GM21423 (cell line): ENCODE measurements at regions not wholly inside any gene's neighbourhood (a gene's known extent, or its start where the extent isn't known, plus 50 kb on each side); places are given as distances from the start of the nearest gene placed in this dataset.

Experiments
- ATAC-seq: cut with Tn5 transposase; IDR thresholded peaks from one replicate; pipeline ENCODE4 v1.9.1; 2021; ENCODE audit warnings: mild to moderate bottlenecking, moderate library complexity; ENCODE audit not compliant: unreplicated experiment

GRCh38 chr15:70493376-70493775, 270.0 kb downstream of the UACA start:
- ATAC-seq: no peak

- ATAC-seq: peak; percentile 45
Observed at GRCh38 chr15:70492240-70493177, 270.8 kb downstream of the UACA start.

DNA sequence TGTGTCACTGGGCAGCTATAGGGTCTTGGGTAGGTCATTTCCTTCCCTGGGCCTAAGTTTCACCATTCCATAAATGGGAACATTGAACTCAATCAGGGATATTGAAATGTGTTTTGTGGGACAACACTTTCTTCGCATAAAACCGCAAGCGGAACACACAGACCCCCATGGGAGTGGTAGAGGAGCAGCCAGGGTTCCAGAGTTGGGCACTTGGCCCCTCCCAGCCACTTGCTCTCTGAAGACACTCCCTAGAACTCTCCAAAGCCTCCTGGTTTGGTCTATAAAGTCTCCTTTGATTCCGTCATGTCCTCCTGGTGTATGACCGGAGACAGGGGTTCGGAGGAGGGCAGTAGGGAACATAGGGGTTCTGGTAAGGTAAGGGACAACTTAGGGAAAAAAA, 271.7 kb downstream of the UACA start:
- ATAC-seq: no peak

- no peak for ATAC-seq
Observed at GRCh38 chr15:70491201-70491621, 272.1 kb downstream of the UACA start.

DNA sequence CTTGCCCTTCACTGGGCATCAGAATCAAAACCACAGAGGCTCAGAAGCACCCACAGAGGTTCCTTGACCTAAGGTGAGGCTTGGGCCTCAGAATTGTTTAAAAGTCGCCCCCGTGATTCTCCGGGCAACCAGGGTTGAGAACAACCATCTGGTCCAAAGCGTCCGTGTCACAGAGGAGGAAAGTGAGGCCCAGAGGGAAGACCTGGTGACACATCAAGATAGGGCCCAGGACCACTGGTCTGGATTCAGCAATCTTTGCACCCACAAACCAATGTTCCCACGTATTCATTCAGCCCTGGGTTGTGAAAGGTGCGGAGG, 272.6 kb downstream of the UACA start:
- ATAC-seq: no peak

- ATAC-seq: no peak
Observed at GRCh38 chr15:70490148-70490837, 273.1 kb downstream of the UACA start.

- ATAC-seq: no peak
Observed at GRCh38 chr15:70488941-70489848, 274.2 kb downstream of the UACA start.

GRCh38 chr15:70488002-70488605, 275.3 kb downstream of the UACA start:
- ATAC-seq: no peak

DNA sequence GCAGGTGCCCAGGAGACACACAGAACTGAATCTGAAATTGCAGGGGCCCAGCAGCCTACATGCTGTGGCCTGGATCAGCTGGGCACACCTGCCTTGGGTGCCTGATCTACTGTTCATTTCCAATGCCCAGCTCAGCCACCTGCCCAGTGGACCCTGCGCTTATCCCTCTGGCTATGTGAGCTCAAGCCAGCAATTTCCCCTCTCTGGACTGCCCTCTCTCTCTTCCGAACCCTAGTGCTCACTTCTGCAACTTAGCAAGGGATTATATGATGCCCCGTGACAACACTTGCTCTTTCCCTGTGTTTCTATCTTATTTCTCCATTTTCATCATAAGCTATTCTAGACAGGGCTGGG, 276.0 kb downstream of the UACA start:
- ATAC-seq: no peak

DNA sequence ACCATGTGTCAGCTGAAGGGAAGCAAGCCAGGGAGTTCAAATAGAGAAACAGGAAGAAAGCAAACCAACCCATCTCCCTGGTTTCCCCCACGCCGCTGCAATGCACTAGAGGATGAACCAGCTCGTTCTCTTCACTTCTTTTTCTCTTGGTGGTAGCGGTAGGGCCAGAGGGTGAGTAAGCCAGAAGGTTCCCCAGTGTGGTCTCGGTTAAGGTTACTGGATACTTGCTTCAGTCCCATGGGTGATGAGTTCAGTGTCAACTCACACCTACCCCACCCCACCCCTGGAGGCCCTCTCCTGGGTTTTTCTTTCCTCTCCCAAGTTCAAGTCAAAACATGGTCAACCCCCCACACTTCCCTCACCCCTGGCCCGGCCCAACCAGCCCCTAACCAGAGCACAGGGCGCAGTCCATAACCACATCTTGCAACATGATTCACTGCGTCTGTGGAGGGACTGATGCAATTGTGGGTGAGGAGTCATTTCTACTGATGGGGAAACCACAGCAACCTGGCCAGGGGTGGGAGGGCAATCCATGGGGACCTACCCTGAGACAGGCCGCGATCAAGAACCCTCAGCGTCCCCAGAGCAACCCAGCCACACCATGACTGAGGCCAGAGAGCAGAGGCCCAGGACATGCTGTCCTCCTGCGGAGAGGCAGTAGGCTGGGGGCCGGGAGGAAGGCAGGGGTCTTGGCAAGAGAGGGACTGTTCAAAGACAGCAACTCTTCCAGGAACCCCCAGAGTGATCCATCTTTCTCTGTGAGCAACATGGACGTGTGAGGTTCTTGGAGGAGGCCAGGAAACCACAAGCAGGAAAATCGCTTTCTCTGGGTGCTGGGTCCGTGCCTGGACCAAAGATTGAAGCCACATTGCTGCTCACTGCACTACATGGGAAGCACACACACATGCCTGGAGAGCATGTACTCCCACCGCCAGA, 276.6 kb downstream of the UACA start:
- ATAC-seq: peak; percentile 55

GRCh38 chr15:70486012-70486411, 277.3 kb downstream of the UACA start:
- ATAC-seq: no peak

DNA sequence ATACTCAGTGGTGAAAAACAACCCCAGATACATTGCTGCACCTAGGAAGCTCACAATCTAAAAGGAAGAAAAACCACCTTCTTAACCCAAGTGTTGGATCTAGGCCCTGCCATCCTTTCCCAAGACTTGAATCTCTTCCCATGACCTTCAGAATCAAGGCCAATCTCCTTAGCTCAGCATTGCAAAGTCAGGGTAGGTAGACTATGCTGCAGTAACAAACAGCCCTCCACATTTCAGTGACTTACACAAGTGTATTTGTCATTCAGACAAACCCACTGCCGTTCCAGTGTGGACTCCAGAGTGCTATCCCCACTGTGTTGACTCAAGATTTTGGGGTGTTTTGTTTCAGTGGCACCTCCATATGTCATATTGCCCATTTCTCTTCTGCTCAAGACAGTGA, 278.4 kb downstream of the UACA start:
- no peak for ATAC-seq

DNA sequence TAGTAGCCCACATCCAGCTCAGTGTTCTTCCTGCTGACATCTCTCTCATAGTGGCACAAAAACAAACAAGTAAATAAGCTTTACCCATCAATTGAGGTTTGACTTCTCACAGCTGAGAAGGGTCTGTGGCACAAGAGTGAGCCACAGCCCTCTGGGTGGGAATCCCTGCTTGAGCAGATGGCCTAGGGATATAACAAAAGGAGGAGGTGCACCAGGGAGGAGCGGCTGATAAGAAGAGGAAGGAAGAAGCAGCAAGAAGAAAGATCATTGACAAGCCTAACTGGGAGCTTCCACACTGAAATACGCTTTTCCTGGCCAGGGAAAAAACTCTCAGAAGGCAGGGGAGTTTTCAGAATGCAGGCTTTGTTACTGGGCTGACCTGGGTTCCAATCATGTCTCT, 279.8 kb downstream of the UACA start:
- ATAC-seq: no peak

GRCh38 chr15:70480196-70480856, 283.0 kb downstream of the UACA start:
- no peak for ATAC-seq

- ATAC-seq: no peak
Observed at GRCh38 chr15:70479785-70480184, 283.6 kb downstream of the UACA start.

GRCh38 chr15:70479056-70479455, 284.3 kb downstream of the UACA start:
- ATAC-seq: no peak

- ATAC-seq: no peak
Observed at GRCh38 chr15:70478251-70478990, 284.9 kb downstream of the UACA start.

DNA sequence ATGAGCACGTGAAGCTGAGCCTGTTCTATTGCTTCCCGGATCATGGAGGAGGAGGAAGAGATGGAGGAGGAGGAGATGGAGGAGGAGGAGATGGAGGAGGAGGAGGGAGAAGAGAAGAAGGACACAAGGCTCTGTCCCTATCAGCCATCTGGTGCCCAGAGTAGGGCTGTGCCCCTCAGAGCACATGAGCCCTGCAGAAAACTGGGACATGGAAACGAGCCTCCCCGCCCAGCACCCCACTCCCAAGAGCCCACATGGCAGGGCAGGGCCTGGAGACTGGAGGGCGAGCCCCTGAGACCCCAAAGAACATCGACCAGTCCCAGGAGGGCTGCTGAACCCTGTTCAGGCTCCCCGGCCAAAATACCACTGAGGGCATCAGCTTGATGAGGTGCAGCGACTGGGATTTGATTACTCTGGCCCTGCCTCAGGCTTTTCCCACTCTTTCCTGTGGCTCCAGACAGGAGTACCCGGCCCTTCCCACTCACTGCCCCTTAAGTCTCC, 285.6 kb downstream of the UACA start:
- no peak for ATAC-seq
